NT2/D1 (cell line): ENCODE measurements at regions not wholly inside any gene's neighbourhood (a gene's known extent, or its start where the extent isn't known, plus 50 kb on each side); places are given as distances from the start of the nearest gene placed in this dataset.
"Not testable (repeated sequence)": the region's sequence is repeated elsewhere in the genome, so short reads cannot be mapped to it uniquely, and the experiment has no call there.

ENCODE experiments used
- DNase-seq: peaks from one replicate; pipeline ENCODE4 v3.0.0-alpha.2; 2011; ENCODE audit warnings: low read depth, low spot score
- H3K27me3 ChIP-seq: 2 replicates; pipeline ENCODE4 v1.6.0; 2011; ENCODE audit warnings: mild to moderate bottlenecking; ENCODE audit not compliant: insufficient read length, insufficient read depth
- H3K36me3 ChIP-seq: 2 replicates; pipeline ENCODE4 v1.6.1; 2011; ENCODE audit warnings: mild to moderate bottlenecking, low read length, mixed read lengths; ENCODE audit not compliant: insufficient read depth, insufficient read length
- H3K4me1 ChIP-seq: 2 replicates; pipeline ENCODE4 v1.5.1; 2011; ENCODE audit not compliant: insufficient read depth, insufficient read length
- H3K4me3 ChIP-seq: 2 replicates; pipeline ENCODE4 v1.5.1; 2011; ENCODE audit warnings: low read depth; ENCODE audit not compliant: insufficient read length
- H3K9ac ChIP-seq: 2 replicates; pipeline ENCODE4 v1.6.0; 2011; ENCODE audit warnings: low read depth; ENCODE audit not compliant: insufficient read length
- H3K9me3 ChIP-seq: 2 replicates; pipeline ENCODE4 v1.5.1; 2011; ENCODE audit warnings: mild to moderate bottlenecking, low read length; ENCODE audit not compliant: insufficient read depth
- SUZ12 ChIP-seq: IDR thresholded peaks from 2 replicates; pipeline ENCODE4 v1.6.1; 2011; ENCODE audit not compliant: insufficient read length, insufficient read depth; ENCODE audit errors: extremely low read depth
- YY1 ChIP-seq: IDR thresholded peaks from 2 replicates; pipeline ENCODE4 v1.6.1; 2011; ENCODE audit not compliant: insufficient read length, insufficient read depth
- ZNF274 ChIP-seq: IDR thresholded peaks from 2 replicates; pipeline ENCODE4 v1.6.1; 2011; ENCODE audit warnings: mild to moderate bottlenecking, low read depth, low read length

GRCh38 chr2:37569131-37569823, 102.2 kb downstream of the CDC42EP3 start:
- Histone ChIP-seq H3K9me3 (no peaks in the 10 kb centered on the region), H3K4me1 (no peaks in the 10 kb centered on the region), H3K9ac (no peak overlapping the region), H3K4me3 (no peak overlapping the region), H3K36me3 (no peaks in the 10 kb centered on the region), H3K27me3 (no peaks in the 10 kb centered on the region)
- no peak for DNase-seq
- no peak for TF ChIP-seq ZNF274
- no peak for TF ChIP-seq SUZ12
- TF ChIP-seq YY1, result no peak

GRCh38 chr2:37569986-37570679, 101.3 kb downstream of the CDC42EP3 start:
- no peak for DNase-seq
- H3K36me3 ChIP-seq, result no peaks in the 10 kb centered on the region
- no peak overlapping the region for H3K4me3 ChIP-seq
- no peaks in the 10 kb centered on the region for H3K27me3 ChIP-seq
- H3K9ac ChIP-seq, result no peak overlapping the region
- no peaks in the 10 kb centered on the region for H3K9me3 ChIP-seq
- TF ChIP-seq SUZ12, result no peak
- no peak for TF ChIP-seq YY1
- no peak for TF ChIP-seq ZNF274
- H3K4me1 ChIP-seq, result no peaks in the 10 kb centered on the region

- Histone ChIP-seq H3K9ac (no peak overlapping the region), H3K27me3 (no peaks in the 10 kb centered on the region), H3K4me3 (no peak overlapping the region), H3K4me1 (no peaks in the 10 kb centered on the region), H3K9me3 (no peaks in the 10 kb centered on the region), H3K36me3 (no peaks in the 10 kb centered on the region)
- TF ChIP-seq SUZ12 (no peak), ZNF274 (no peak), YY1 (no peak)
- no peak for DNase-seq
Measured at GRCh38 chr2:37570773-37571586, 100.5 kb downstream of the CDC42EP3 start.

GRCh38 chr2:37571587-37572136, 99.8 kb downstream of the CDC42EP3 start:
- TF ChIP-seq ZNF274 (no peak), YY1 (no peak), SUZ12 (no peak)
- Histone ChIP-seq H3K9me3 (no peaks in the 10 kb centered on the region), H3K4me3 (no peak overlapping the region), H3K4me1 (no peaks in the 10 kb centered on the region), H3K27me3 (no peaks in the 10 kb centered on the region), H3K9ac (no peak overlapping the region), H3K36me3 (no peaks in the 10 kb centered on the region)
- no peak for DNase-seq

- no peaks in the 10 kb centered on the region for H3K36me3 ChIP-seq
- no peaks in the 10 kb centered on the region for H3K27me3 ChIP-seq
- no peak for DNase-seq
- no peaks in the 10 kb centered on the region for H3K9me3 ChIP-seq
- H3K9ac ChIP-seq, result no peak overlapping the region
- H3K4me3 ChIP-seq, result no peak overlapping the region
- H3K4me1 ChIP-seq, result no peaks in the 10 kb centered on the region
- no peak for TF ChIP-seq SUZ12
- no peak for TF ChIP-seq ZNF274
- TF ChIP-seq YY1, result no peak
Measured at GRCh38 chr2:37573451-37574388, 97.7 kb downstream of the CDC42EP3 start.

- no peaks in the 10 kb centered on the region for H3K27me3 ChIP-seq
- no peak overlapping the region for H3K4me3 ChIP-seq
- no peak for TF ChIP-seq SUZ12
- TF ChIP-seq YY1, result no peak
- no peak for TF ChIP-seq ZNF274
- no peaks in the 10 kb centered on the region for H3K4me1 ChIP-seq
- no peak for DNase-seq
- peaks cover 5% of the 10 kb centered on the region; the same call in 1 of the 2 replicates for H3K9me3 ChIP-seq
- H3K36me3 ChIP-seq, result no peaks in the 10 kb centered on the region
- H3K9ac ChIP-seq, result no peak overlapping the region
Measured at GRCh38 chr2:37575780-37576179, 95.7 kb downstream of the CDC42EP3 start.

- not testable (repeated sequence) for H3K27me3 ChIP-seq, H3K36me3 ChIP-seq, DNase-seq, H3K9me3 ChIP-seq, H3K4me1 ChIP-seq, H3K4me3 ChIP-seq, H3K9ac ChIP-seq
Measured at GRCh38 chr2:37576194-37576593, 95.2 kb downstream of the CDC42EP3 start.
